ENCODE measurements at regions not wholly inside any gene's neighbourhood (a gene's known extent, or its start where the extent isn't known, plus 50 kb on each side); places are given as distances from the start of the nearest gene placed in this dataset.

- no peak overlapping the region for H3K4me3 ChIP-seq (ENCODE audit: low read depth, low read length)
- no peak for TF ChIP-seq CTCF (IDR thresholded peaks at IDR 0.05; ENCODE audit: insufficient read depth, low read depth, low read length)
- DNase-seq (ENCODE audit: low read depth): no peak
Observed at GRCh38 chr9:11471321-11471720, 858.5 kb upstream of the PTPRD start.

GRCh38 chr9:11500780-11501179, 888.0 kb upstream of the PTPRD start:
- DNase-seq (ENCODE audit: low read depth): no peak
- TF ChIP-seq CTCF (IDR thresholded peaks at IDR 0.05; ENCODE audit: insufficient read depth, low read depth, low read length): no peak
- H3K4me3 ChIP-seq (ENCODE audit: low read depth, low read length): no peak overlapping the region

GRCh38 chr9:11506980-11507379, 894.2 kb upstream of the PTPRD start:
- no peak for TF ChIP-seq CTCF (IDR thresholded peaks at IDR 0.05; ENCODE audit: insufficient read depth, low read depth, low read length)
- no peak for DNase-seq (ENCODE audit: low read depth)
- H3K4me3 ChIP-seq (ENCODE audit: low read depth, low read length): no peak overlapping the region

- TF ChIP-seq CTCF (IDR thresholded peaks at IDR 0.05; ENCODE audit: insufficient read depth, low read depth, low read length): no peak
- H3K4me3 ChIP-seq (ENCODE audit: low read depth, low read length): no peak overlapping the region
- no peak for DNase-seq (ENCODE audit: low read depth)
Observed at GRCh38 chr9:11537566-11537965, 924.8 kb upstream of the PTPRD start.

- no peak for DNase-seq (ENCODE audit: low read depth)
- no peak overlapping the region for H3K4me3 ChIP-seq (ENCODE audit: low read depth, low read length)
- no peak for TF ChIP-seq CTCF (IDR thresholded peaks at IDR 0.05; ENCODE audit: insufficient read depth, low read depth, low read length)
Observed at GRCh38 chr9:11542781-11543180, 930.0 kb upstream of the PTPRD start.

GRCh38 chr9:11546231-11546630, 933.4 kb upstream of the PTPRD start:
- no peak overlapping the region for H3K4me3 ChIP-seq (ENCODE audit: low read depth, low read length)
- no peak for DNase-seq (ENCODE audit: low read depth)
- no peak for TF ChIP-seq CTCF (IDR thresholded peaks at IDR 0.05; ENCODE audit: insufficient read depth, low read depth, low read length)

GRCh38 chr9:11549311-11549794, 936.6 kb upstream of the PTPRD start:
- H3K4me3 ChIP-seq (ENCODE audit: low read depth, low read length): no peak overlapping the region
- no peak for TF ChIP-seq CTCF (IDR thresholded peaks at IDR 0.05; ENCODE audit: insufficient read depth, low read depth, low read length)
- DNase-seq (ENCODE audit: low read depth): no peak
